Stimulated activated CD8-positive, alpha-beta memory T cell treated with anti-CD3 and anti-CD28 coated beads, Interleukin-4, amount 100 ng/mL, for 24 hours (primary cell): ENCODE measurements at regions not wholly inside any gene's neighbourhood (a gene's known extent, or its start where the extent isn't known, plus 50 kb on each side); places are given as distances from the start of the nearest gene placed in this dataset.

Experiments
- DNase-seq: peaks from one replicate; pipeline ENCODE4 v3.0.0-alpha.2; 2020; ENCODE audit warnings: low read depth

- DNase-seq: no peak
These were observed 323.3 kb upstream of the ZNF32 start for GRCh38 chr10:43971981-43972380.

DNA sequence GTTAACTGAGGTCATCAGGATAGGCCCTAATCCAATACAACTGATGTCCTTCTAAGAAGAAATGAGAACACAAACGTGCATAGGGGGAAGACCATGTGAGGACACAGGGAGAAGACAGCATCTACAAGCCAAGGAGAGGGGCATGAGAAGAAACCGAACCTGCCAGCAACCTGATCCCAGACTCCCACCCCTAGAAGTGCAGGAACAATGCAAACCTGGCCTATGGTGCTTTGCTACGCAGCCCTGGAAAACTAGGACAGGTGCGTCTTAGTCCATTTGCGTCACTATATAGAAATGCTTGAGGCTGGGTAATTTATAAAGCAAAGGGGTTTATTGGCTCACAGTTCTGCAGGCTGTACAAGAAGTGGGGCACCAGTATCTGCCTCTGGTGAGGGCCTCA, 322.6 kb upstream of the ZNF32 start:
- no peak for DNase-seq

DNA sequence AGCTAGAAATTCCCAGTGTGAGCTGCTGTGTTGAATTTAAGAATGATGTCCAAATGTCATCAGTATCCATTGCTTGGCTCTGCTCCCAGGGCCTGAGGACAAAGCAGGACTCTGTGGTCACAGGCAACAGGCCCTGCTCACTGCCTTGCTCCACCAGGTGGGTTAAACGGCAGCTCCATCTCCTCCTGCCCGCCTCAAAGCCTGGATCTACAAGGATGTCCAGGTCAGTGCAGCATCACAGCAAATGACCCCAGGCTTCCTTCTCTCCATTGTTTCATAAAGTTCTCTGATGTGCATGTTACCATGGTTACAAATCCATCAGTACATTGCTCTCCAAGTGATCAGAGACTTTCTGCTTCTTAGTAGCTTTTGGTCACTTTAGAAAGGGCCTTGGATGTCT, 322.0 kb upstream of the ZNF32 start:
- DNase-seq: no peak

DNA sequence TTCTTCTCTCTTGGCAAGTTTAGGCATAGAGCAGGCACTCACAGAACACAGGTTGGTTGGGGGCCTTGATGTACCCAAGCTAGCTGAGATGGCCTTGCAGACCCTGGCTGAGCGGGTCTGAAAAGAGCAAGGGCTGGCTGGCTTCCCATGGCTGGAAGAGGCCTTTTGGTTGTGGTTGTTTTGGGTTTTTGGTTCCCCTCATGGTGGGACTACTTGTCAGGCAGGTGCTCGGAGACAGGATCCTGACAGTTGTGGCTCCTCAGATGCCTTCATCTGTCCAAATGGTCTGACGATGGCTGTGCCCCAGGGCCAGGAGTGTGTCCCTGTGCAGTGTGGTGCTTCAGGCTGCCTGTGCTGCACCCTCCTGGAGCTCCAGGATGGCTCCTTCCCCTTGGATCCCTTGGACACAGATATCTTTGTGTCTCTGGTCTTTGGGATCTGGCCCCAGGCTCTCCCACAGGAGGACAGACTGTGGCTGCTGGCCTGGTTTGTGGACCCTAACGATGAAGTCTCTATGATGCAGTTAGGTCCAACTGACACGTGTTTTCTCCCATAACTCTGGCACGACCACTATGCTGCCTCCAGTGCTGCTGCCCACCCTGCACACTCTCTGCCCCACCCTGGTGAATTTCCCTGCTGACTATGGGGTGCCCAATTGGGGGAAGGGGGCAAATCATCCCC, 321.5 kb upstream of the ZNF32 start:
- DNase-seq: no peak

- DNase-seq: no peak
These were observed 320.8 kb upstream of the ZNF32 start for GRCh38 chr10:43969506-43969905.

GRCh38 chr10:43968961-43969360, 320.3 kb upstream of the ZNF32 start:
- DNase-seq: no peak

DNA sequence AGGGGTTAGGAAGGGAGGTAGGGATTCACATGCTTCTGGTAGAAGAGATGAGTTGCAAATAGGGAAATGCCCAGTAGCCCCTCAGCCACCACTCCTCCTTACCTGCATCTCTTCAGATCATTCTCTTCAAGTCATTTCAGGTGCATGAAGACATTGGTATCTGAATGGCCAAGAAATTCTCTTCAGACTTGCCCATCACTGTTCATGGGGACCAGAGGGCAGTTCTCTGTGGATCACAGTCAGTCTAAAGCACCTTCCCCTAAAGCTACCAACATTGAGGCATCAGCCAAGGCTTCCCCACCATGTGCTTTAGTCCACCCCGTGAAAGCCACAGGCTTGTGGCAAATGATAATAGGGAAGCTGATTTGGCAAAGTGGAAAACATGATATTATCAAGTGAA, 319.4 kb upstream of the ZNF32 start:
- no peak for DNase-seq

DNA sequence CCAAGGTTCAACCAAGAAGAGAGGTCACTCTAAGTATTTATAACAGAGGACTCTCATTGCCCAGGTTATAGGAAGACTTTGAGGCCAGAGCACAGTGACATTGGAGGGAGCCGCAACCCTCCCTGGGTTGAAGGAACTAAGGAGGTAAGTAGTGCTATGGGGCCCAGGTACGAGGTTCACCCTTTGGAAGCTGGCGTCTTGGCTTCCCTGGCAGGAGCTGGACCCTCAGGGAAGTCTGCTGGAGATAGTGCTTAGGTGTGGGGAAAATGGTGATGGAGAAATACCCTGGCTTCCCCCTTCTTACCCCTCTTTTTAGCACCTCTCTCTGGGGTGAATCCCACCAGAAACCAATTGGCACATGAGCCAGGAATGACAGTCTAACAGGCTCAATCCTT, 317.9 kb upstream of the ZNF32 start:
- DNase-seq: no peak

DNA sequence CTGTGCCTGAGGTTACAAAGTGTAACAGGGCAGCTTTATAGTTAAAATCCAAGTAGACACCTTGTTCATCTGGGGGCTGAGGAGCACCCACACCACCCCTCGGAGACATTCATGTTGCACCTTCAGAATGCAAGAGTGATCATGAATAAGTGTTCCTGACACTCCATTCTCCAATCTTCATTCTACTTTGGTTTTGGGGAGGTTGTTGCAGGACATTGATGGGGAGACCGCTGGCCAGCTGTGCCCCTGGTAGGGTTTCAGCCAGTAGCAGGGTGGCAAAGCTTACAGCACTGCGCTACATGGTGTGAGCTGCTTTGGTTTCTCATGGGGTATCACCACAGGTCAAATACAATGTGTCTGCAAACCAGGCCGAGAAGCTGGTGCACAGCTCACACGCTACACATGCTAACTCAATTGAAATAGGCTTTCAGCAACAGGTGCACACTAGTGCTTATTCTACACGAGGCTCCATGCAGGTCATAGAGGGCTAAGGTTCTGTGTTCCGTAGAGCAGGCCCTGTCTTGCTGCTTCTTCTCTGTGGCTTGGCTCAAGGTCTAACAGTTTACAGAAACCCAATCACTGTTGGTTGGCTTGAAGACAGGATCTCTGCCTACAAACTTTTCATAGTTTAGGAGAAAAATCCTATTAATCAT, 317.4 kb upstream of the ZNF32 start:
- DNase-seq: no peak

DNA sequence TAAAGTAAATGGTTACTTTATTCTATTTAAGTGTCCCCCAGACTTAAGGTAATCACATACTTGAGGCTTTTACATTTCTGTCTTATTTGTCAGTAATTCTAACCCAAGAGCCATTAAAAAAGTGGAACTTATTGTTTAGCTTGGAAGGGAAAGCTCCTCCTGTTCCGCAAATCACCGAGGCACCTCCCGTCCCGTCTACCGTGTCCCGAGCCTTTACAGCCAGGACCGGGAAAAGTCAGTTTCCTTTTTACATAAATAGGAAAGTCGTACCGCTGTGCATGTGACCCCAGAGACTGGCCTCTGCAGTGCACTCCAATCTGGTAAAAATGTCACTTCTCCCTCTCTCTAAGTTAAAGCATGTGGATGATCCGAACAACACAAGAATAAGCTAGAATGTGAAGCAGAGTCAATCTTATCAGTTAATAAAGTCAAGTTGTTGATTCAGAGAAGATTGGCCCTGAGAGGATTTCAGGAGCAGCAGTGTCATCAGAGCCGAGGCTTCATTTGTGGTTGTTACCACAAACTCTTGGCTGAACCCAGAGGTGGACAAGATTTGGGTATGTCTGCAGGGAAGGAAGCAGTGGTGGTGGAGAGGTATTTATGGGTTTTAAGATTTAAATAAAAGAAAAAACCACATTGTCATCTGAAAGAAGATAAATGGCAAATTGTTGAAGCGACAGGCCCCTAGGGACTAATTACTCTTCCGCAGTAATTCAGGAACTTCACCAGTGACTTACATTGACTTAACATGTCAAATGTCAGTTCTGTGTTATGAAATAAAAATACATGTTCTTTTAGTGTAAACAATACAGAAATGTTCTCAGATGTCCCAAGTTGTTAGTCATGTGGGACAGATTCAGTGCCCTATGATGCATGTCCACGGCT, 316.6 kb upstream of the ZNF32 start:
- no peak for DNase-seq

DNA sequence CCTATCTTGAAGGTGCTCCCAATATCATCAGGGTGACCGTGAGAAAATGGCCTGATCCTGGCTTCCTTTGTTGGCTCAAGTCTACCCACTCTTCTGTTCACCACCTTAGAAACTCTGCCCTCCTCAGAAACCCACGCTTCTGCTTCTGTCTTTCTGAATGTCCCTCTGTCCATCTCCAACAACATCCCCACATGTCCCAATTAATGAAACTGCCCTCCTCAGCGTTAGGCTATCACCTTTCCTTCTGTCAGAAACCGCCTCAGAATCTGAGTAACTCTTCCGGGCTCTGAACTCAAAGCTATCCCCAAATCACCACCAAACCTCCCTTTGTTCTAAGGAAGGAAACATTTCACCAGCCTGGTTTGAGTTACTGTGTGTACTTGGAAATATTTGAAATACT, 315.8 kb upstream of the ZNF32 start:
- no peak for DNase-seq

- DNase-seq: no peak
These were observed 315.2 kb upstream of the ZNF32 start for GRCh38 chr10:43963793-43964425.

DNA sequence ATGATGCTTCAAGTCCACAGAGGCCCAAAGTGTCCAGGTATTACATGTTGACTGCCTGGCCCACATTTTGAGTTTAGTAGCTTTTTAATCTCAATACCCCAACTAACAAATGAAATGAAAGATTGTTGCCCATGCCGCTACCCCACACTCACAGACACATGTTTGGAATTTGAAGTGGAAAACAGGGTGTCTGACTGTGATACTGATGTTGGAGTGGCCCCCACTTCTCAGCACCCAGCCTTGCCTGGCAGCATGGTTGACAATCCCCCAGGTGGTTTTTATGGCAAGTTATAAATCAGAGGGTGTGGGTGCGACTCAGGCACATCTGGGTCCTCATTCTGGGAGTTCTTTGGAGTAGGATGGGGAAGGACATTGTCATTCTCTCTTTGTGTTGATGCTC, 314.7 kb upstream of the ZNF32 start:
- no peak for DNase-seq

DNA sequence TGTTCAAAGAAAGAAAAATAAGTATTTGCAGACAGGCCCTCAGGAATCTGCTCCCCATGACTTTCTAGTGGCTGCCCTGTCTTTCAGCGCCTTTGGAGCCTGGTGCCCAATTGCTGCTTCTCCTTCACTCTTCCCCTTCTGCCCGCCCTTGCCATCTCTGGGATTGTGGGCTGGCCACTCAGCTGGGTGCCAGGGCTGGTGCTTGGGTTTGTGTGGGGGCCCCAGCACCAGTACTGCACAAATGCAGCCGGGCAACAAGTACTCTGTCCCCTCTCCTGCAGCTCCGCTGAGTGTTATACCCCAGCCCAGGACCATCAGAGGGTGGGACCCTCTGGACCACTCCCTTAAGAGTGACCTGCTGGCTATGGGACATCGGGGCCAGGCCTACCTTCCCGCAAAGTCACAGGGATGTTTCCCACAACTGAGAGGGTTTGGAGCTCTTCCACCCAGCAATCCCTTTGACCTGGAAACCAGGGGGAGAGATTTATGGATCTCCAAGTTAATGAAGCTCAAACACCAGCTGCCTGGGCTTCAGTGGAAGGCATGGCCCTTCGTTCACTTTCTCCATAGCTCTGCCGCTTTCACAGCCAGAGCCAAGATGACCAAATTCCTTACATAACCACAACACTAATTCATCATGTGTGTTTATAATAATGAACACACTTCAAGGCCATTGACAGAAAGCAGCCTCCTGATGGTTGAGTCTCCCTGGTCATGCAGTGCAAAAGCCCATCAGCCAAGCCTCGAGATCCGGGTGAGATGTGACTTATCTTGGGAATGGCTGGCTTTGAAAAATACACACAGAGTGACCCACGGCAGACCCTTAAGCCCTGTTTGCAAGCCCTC, 313.9 kb upstream of the ZNF32 start:
- no peak for DNase-seq

DNA sequence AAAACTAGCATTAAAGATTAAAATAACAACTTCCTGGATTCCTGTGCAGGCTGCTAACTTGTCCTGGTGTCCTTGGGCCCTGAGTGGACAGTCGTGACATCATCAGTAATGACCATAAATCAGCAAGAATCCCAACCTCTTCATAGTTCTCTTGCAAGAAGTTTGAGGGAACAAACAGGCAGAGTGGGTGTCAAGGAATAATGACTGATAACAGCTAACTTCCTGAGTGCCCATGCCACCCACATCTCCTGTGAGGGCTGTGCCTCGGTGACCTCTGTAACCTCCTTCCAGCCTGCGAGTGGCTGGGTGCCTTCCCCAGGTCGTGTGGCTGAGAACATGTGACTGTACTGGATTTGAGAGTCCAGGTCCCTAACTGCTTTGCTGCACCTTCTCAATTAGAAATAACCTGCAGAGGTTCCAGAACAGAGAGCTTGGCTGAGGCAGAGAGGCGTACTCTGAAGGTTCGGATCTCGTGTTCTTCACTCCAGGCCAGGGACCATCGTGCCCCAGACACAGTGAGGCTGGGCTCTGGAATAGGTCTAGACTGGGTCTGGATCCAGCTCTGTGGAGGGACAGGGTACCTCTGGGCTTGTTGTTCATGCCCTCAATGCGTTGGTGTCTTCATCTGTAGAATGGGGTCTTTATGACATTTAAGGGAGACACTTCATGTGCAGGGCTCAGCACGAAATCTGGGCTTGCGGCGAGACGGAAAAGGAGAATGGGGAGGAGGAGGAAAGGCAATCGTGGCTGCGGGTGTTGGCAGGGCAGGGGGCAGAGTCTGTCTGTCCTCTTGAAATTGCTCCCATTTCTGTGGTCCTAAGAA, 313.1 kb upstream of the ZNF32 start:
- DNase-seq: no peak

GRCh38 chr10:43960981-43961380, 312.3 kb upstream of the ZNF32 start:
- DNase-seq: no peak

DNA sequence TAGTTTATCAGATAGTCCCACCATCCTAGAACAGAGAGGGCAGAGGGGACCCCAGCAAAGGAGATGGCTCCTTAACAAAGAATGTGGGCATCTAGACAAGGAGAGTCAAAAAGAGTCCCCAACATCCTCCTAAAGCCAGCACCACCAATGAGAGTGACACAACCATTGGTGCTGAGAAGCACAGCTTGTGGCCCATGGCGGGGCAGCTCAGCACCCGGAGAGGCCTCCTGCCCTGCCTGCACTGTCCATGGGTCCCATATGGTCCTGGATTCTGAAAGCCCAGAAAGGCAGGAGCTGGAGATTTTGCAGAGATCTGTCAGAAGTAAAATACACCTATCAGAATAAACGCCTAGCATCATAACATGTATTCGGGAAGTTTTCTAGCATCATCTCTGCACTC, 311.8 kb upstream of the ZNF32 start:
- DNase-seq: no peak

DNA sequence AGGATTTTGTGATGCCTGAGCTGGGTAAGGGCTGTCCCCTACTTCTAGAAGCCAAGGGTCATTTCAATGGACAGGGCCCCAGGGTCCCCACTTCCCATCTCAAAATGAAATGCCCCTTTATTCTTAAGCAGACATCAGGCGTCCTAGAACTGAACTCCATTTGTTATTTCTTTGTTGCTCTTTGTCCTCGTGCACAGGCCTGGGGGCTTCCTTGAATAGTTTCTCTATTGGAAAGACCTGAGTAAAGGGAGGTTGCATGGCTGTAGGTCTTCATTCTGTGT, 311.4 kb upstream of the ZNF32 start:
- DNase-seq: no peak

- no peak for DNase-seq
These were observed 310.9 kb upstream of the ZNF32 start for GRCh38 chr10:43959364-43960134.

GRCh38 chr10:43958964-43959363, 310.3 kb upstream of the ZNF32 start:
- DNase-seq: no peak
